Nucleus accumbens (tissue), 56 donors: ENCODE measurements at regions not wholly inside any gene's neighbourhood (a gene's known extent, or its start where the extent isn't known, plus 50 kb on each side); places are given as distances from the start of the nearest gene placed in this dataset.
"Not testable (repeated sequence)": the region's sequence is repeated elsewhere in the genome, so short reads cannot be mapped to it uniquely, and the experiment has no call there.

Experiments used
- DNase-seq, 56 donors: peaks; one replicate each; lab custom pipeline; 2025; lab: John Stamatoyannopoulos, UW

GRCh38 chr2:437756-438393, 150.0 kb upstream of the ALKAL2 start:
- no peak for DNase-seq

- DNase-seq: no peak
Observed at GRCh38 chr2:437180-437579, 149.3 kb upstream of the ALKAL2 start.

GRCh38 chr2:436205-436604, 148.3 kb upstream of the ALKAL2 start:
- no peak for DNase-seq

GRCh38 chr2:434625-435024, 146.7 kb upstream of the ALKAL2 start:
- no peak for DNase-seq

GRCh38 chr2:433216-433615, 145.3 kb upstream of the ALKAL2 start:
- no peak for DNase-seq

- DNase-seq: no peak
Observed at GRCh38 chr2:430291-431040, 142.6 kb upstream of the ALKAL2 start.

- no peak for DNase-seq
Observed at GRCh38 chr2:429575-430254, 141.8 kb upstream of the ALKAL2 start.

- DNase-seq: no peak
Observed at GRCh38 chr2:429142-429541, 141.3 kb upstream of the ALKAL2 start.

GRCh38 chr2:428591-428990, 140.7 kb upstream of the ALKAL2 start:
- DNase-seq: no peak

GRCh38 chr2:426696-427095, 138.8 kb upstream of the ALKAL2 start:
- DNase-seq: not testable (repeated sequence)

GRCh38 chr2:425947-426346, 138.1 kb upstream of the ALKAL2 start:
- no peak for DNase-seq

- no peak for DNase-seq
Observed at GRCh38 chr2:425243-425642, 137.4 kb upstream of the ALKAL2 start.

GRCh38 chr2:424306-425171, 136.6 kb upstream of the ALKAL2 start:
- DNase-seq: no peak

GRCh38 chr2:423479-423878, 135.6 kb upstream of the ALKAL2 start:
- DNase-seq: no peak

GRCh38 chr2:422676-423435, 135.0 kb upstream of the ALKAL2 start:
- DNase-seq: no peak

GRCh38 chr2:421406-421805, 133.5 kb upstream of the ALKAL2 start:
- no peak for DNase-seq

GRCh38 chr2:419687-420317, 131.9 kb upstream of the ALKAL2 start:
- no peak for DNase-seq

GRCh38 chr2:417662-418061, 129.8 kb upstream of the ALKAL2 start:
- no peak for DNase-seq

- no peak for DNase-seq
Observed at GRCh38 chr2:417006-417405, 129.1 kb upstream of the ALKAL2 start.
